Dermis microvascular lymphatic vessel endothelial cell (primary cell): ENCODE measurements at regions not wholly inside any gene's neighbourhood (a gene's known extent, or its start where the extent isn't known, plus 50 kb on each side); places are given as distances from the start of the nearest gene placed in this dataset.
"Not testable (repeated sequence)": the region's sequence is repeated elsewhere in the genome, so short reads cannot be mapped to it uniquely, and the experiment has no call there.

Experiments
- DNase-seq, 2 donors: peaks; one replicate each; pipeline versions ENCODE4 v3.0.0 to v3.0.0-alpha.2; 2010; ENCODE audit warnings: low read depth in 2 of 2

DNA sequence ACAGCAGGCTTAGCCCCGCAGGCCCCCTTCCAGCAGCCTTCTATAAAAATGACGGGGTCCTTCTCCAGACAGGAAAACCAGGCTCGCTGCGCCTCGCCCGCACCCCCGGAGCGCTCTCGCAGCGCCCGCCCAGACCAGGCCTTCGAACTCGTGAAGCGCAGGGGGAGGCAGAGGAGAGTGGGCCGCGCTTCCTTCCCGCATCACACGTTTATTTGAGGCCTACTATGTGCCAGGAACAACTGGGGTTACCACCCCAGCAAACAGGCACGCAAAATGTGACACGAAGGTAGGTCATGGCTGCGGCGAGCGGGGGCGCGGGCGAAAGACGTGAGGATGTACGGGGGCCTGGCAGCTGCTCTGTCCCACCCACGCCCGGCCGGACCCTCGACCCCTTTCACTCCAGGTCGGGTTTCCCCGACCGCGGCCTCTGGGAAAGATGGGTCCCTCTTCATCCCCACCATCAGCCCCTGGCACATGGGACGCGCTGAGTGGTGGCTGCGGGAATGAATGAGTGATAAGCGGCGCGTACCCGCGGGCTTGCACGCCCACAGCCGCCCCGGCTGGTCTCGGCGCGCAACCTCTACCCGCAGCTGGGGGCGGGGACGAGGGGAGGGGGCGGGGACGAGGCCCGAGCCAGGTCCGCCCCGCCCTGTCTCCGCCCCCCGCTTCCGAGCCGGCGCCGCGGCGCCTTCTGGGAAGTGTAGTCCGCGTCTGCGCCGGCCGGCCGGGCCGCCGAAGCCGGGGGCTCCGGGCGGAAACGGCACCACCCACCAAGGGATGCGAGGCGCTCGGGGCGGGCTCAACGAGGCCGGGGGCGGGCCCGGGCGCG lies 59.1 kb downstream of the ZNF467 start:
- DNase-seq: peak; percentile 67 to 90

DNA sequence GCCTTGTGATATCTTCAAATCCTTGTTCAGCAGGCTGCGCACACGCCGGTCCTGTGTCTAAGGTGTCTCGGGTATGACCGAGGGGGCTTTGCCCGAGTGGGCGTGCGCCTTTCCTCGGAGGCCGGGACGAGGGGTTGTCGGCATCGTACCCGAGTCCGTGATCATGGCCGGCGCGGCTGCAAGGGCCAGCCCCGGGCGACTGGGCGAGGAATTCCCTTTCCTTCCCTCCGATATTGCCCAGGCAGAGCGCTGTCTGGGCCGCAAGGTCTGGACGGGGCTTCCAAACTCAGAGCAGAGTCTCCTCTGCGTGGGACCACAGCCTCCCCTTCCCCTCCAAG lies 59.7 kb downstream of the ZNF467 start:
- no peak for DNase-seq

DNA sequence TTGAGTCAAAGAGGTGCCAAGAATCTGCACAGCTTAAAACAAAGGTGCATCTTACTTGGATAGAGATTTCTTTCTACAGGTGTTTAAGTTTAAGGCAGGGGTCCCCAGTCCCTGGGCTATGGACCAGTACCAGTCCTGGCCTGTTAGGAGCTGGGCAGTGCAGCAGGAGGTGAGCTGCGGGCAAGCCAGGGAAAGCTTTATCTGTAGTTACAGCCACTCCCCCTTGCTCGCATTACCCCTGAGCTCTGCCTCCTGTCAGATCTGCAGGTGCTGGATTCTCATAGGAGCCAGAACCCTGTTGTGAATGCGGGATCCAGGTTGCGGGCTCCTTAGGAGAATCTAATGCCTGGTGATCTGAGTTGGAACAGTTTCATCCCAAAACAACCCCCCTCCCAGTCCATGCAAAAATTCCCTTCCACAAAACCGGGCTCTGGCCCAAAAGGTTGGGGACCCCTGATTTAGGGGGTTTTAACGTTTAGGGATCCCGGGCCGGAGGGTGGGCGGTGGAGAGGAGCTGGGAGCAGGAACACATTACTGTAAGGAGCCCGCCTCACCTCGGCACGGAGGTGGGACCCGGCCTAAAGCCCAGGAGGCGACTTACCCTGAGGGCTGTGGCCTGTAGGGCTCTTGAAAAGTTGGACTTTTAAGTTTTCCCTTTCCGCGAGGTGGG lies 60.2 kb downstream of the ZNF467 start:
- DNase-seq: no peak

DNA sequence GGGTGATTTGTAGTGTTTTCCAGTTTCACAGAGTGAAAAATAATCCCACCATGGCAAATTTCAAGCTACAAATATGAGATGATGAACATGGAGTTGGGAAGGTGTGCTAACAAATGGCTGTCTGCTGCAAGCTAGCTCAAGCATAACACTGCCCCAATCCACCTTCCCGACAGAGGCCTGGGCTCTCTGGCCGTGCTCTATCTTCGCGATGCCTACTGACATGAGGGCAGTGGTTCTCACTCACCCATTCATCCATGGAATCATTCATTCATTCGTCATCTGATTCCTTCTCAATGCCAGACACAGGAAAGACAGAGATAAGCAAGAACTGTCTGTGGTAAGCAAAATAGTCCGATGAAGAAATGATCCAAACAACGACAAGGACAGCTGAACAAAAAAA lies 65.4 kb downstream of the ZNF467 start:
- no peak for DNase-seq

DNA sequence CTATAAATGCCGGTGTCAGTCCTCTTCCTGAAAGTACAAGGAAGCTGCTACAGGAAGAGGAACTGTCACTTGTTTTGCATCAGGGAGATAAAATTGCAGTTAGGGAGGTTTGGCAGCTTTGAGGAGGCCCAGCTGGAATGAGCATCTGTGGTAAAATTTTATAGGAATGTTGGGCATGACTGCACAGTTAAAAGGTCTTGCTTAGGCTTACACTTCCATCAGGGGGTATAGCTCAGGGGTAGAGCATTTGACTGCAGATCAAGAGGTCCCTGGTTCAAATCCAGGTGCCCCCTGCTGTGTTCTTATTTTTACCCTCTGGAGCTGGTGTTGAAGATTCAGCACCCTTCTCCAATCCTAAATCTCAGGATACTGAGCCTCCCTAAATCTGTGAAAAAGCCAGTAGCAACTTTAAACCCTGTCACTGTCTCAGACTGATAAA lies 65.9 kb downstream of the ZNF467 start:
- no peak for DNase-seq

DNA sequence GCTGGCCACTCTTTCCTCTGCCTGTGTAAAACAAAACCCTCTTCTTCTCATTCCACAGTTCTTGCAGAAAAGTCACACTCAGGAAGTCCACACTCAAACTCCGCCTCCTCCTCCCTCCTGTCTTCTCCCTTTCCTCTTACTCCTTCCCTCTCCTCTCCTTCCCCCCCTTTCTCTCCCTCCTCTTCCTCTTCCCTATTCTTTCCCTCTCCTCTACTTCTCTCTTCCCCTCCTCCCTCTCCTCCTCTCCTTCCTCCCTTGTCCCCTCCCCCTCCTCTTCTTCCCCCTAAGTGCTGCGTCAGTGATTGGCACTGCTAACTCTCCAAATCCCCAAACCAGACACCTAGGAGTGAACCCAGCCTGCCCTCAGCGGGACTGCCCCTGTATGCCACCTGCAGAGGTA lies 67.0 kb downstream of the ZNF467 start:
- no peak for DNase-seq

DNA sequence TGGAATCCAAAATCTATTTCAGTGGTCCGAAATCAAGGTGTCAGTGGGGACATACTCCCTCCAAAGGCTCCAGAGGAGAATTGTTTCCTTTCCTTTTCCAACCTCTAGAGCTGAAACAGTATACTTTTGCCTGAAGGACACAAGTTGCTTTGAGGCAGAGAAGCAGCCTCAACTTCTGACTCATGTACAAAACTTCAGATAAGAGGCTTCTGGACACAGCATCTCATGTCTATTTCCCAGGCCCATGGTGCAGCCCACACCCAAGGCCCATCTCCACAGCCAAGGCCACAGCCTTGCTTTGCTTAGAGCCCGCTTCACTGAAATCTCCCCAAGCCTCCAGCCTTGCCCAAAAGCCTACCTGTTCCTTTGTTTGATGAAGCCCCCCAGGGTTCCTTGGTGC lies 68.9 kb downstream of the ZNF467 start:
- DNase-seq: no peak

DNA sequence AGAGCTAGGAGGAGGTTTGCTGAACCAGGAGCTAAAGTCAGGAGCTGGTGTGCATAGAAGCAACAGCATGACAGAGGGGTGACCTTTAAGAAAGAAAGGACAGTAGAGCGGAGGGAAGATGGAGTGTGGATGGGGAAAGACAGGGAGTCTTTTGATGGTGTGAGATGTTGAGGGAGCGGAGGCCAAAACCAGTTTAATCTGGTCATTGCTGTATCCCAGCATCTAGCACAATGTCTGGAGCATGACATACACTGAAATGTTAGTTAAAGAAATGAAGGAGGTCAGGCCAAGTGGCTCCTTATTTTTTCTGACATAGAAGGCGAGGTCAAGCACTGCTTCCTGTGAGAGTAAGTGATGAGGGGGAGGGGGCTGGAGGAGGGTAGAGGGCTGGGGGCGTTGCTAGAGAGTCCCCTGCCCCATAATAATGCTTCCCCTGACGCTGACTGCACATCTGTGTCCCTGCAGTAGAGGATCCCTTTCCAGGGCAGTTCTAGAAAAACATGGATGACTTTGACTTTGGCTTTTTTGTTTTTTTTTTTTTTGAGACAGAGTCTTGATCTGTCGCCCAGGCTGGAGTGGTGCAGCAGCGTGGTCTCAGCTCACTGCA lies 70.2 kb downstream of the ZNF467 start:
- no peak for DNase-seq

DNA sequence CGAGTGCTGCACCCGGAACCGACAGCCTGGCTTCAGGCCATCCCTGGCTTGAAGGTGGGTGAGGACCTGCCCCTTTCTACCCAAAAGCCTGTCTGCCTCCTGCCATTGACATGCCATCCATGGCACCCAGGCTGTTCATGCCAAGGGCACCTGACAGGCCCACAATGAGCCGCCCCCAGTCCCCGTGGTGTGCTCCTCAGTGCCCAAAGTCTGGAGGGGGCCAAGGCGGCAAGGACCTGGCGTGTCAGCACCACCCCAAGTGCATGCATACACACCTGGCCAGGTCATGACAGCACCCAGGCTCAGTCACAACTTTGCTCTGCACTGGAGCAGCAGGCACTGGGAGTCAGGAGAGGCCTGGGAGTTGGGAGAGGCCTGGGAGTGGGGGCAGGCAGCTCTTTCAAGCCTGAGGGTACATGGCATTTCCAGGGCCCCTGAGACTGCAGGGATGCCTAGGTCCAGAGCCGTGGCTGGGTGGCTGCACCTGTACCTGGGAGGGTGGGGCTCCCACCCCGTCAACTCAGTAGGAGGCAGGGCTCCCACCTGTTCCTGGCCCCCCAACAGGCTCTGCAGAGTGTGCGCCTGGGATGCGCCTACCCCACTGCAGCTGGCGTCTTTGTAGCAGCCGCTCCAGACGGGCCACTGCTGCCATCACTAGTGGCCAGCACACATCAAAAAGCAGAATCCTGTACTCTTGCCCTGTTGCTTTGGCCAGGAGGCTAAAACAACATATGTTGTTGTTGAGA lies 71.7 kb downstream of the ZNF467 start:
- DNase-seq: no peak

DNA sequence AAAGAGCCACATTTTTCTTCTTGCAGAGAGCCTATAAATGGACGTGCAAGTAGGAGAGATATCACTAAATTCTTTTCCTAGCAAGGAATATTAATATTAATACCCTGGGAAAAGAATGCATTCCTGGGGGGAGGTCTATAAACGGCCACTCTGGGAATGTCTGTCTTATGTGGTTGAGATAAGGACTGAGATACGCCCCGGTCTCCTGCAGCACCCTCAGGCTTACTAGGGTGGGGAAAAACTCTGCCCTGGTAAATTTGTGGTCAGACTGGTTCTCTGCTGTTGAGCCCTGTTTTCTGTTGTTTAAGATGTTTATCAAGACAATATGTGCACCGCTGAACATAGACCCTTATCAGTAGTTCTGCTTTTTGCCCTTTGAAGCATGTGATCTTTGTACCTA lies 75.6 kb downstream of the ZNF467 start:
- DNase-seq: not testable (repeated sequence)

DNA sequence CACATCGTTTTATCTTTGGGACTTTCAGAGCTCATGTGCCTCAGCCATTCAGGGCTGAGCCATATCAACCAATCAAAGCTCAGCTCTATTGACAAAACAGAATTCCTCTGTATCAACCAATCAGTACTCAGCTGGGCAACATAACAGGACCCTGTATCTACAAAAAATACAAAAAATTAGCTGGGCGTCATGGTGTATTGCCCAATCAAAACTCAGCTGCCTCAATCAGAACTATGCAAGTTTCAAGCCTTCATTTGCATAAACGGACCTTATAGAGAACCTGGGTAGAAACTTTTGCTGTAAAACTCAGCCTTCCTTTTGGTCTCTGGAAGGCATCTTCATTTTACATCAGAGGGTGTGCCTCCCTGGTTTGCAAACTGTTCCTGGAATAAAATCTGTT lies 77.1 kb downstream of the ZNF467 start:
- DNase-seq: no peak

DNA sequence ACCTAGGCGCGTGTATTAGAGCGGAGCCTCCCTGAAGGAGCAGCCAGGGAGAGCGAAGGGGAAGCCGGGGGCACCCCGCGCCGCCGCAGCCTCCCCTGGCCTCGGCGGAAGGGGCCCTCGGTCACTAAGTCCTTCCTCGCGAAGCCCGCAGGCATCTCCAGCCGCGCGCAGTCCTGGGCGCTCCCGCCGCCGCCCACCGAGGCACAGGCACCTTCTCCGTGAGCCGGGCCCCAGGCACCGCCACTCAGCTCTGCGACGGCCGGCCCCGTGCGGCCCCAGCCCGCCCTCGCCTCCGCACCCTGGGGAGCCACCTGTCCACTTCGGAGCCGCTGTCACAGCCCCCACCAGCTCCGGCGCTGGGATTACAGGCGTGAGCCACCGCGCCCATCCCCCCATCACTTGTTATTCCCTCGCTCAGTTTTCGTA lies 80.8 kb downstream of the ZNF467 start:
- no peak for DNase-seq

DNA sequence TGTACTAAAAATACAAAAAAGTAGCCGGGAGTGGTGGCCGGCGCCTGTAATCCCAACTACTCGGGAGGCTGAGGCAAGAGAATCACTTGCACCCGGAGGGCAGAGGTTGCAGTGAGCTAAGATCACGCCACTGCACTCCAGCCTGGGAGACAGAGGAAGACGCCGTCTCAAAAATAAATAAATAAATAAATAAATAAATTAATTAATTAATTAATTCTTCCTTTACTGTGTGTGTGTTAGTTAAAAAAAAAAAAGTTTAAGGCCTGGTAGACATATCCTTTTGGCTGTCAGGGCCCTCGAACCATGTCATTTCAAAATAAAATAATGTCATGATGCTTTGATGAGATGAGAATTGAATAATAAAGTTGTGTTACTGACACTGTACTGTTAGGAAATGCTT lies 81.3 kb downstream of the ZNF467 start:
- no peak for DNase-seq

DNA sequence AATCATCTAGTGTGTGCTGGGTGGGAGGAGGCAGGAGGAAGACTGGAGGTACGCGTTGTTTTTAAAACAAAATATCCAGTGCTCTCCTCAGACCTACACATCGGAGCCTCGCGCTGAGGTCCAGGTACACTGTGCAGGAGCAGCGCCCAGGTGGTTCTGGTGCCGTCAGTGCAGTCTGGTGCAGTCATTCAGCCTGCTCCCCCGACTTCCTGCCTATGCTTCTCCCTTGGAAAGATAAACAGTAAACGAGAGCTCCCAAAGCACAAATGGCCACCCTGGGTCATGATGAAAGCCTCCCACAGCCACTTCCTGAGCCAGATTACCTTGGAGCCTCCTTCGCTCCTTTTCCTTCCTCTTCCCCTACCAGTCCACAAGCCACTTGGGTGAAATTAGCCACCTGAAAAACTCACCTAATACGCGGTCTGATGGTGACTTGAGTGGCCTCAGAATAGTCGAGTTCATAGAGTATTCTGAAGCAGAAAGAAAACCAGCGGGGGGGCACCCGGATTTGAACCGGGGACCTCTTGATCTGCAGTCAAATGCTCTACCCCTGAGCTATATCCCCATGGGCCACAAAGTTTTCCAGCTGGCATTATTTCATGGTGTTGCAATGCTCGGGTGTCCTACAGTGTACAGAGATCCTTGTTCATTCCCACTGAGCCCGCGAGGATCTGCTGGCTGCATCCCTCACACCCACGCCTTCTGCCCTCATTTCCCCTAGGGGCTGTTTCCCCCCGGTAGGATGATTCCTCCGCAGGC lies 82.5 kb downstream of the ZNF467 start:
- no peak for DNase-seq

DNA sequence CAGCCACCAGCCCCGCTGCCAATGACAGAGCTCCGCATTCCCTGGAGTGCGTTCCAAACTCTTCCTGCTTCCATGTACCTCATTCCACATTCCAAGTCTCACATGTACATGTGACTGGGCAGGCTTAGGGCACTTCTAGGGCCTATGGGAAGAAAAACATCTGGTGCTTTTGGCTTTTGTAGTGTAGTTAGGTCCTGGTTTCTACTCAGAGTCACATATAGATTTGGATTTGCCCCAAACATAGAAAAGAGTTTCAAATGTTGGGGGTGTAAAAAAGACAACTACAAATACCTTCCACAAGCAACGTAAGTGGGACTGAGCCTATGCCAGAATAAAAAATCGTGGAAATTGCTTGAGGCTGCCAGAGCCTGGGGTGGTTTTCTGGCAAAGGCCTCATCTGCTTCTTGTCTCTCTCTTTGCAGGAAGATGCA lies 84.1 kb downstream of the ZNF467 start:
- DNase-seq: no peak

DNA sequence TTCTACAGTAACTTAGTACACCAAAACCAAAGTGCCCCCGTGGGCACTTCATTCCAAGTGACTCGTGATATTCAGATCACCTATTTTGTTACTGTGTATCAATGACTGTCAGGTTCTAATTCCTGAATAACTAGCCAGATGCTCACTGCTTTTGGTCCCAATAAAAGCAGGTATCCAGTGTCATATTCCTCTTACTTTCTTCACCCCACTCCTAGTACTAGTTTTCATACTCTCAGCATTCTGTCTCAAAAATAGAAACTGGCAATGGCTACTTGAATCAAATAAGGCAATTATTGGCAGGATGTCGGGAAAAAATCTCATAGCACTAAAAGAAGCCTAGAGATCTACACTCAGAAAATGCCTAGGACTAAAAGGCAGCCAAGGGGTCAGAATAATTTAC lies 84.6 kb downstream of the ZNF467 start:
- DNase-seq: no peak

DNA sequence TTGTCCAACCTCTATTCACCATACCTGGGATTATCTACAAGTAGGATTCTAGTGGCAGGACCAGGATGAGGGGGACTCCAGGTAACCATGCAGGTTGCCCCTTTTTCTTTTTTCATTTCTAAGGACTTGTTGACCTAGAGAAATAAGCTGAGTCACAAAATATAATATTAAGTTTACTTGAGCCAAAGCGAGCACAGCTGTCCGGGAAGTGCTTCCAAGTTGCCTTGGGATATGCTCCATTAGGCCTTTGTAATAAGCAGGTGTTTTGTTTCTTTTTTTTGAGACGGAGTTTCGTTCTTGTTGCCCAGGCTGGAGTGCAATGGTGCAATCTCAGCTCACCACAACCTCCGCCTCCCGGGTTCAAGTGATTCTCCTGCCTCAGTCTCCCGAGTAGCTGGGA lies 85.6 kb downstream of the ZNF467 start:
- not testable (repeated sequence) for DNase-seq

DNA sequence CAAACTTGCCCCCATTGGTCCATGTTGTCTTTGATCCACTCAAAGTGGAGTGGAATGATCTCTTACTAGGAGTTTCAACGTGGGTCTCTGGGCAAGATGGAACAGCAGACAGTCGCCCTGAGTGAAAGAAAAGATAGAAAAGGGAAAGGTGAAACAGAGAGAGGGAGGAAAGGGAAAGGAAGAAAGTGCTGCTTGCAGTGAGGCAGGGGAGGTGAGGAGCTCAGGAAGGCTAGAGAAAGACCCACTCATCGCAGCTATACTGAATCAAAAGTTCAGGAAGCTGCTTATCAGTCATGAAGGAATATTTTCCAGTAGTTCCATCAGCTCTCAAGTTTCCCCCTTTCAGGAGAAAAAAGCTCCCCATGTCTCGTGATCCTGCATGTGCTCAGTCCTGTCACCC lies 86.9 kb downstream of the ZNF467 start:
- DNase-seq: no peak

DNA sequence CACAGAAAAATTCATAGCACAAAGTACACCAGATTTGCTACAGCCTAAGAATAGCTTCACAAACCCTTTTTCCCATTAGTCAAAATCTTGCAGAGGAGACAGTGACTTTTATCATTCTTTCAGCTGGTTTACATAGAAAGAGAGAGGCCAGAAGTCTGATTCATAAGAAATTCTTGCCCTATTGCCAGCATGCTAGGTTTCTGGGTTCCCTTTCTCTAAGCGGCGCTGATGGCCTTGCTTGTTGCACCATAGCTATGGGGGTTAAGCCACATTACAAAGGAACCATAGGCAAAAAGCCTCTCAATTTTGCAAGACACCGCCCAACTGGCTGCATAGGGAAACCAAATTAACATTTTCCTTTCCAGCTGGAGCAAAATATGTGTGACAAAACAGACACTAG lies 87.4 kb downstream of the ZNF467 start:
- DNase-seq: no peak

DNA sequence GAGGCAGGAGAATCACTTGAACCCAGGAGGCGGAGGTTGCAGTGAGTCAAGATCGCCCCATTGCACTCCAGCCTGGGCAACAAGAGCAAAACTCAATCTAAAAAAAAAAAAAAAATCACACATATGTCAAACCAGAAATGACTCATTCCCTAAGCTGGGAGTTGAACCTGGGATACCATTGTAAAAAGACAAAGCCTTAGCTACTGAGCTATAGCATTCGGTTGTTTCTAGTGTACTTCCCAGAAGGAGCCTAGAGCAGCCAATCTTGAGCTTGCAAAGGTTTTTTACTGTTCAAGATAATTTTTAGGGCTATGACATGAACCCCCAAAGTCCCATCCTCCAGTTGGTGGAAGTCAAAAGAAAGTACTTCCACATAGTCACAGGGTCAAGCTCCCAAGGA lies 87.9 kb downstream of the ZNF467 start:
- no peak for DNase-seq

DNA sequence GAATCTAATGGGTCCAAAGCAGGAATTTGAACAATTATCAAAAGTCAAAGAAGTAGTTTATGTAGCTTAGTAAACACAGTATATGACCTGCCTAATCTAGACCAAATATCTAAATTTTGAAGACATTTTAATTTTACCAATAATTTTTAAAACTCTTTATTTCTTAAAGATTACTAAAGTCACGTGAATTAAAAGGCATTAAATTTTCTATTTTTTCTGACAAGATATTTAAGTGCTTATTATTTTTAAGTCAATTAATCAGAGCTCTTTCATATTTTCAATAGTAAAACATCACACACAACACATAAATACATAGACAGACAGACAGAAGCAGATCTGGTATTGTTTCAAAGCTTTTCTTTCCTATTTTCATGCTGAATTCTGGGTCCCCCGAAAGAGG lies 89.5 kb downstream of the ZNF467 start:
- no peak for DNase-seq
